Inflammatory macrophage treated with lipopolysaccharide for 4 hours (primary cell): ENCODE measurements at regions not wholly inside any gene's neighbourhood (a gene's known extent, or its start where the extent isn't known, plus 50 kb on each side); places are given as distances from the start of the nearest gene placed in this dataset.
"Not testable (repeated sequence)": the region's sequence is repeated elsewhere in the genome, so short reads cannot be mapped to it uniquely, and the experiment has no call there.

Experiments used
- DNase-seq: peaks from one replicate; pipeline ENCODE4 v3.0.0-alpha.2; 2020

- no peak for DNase-seq
Measured at GRCh38 chrX:106378616-106379015, 210.5 kb downstream of the PWWP3B start.

DNA sequence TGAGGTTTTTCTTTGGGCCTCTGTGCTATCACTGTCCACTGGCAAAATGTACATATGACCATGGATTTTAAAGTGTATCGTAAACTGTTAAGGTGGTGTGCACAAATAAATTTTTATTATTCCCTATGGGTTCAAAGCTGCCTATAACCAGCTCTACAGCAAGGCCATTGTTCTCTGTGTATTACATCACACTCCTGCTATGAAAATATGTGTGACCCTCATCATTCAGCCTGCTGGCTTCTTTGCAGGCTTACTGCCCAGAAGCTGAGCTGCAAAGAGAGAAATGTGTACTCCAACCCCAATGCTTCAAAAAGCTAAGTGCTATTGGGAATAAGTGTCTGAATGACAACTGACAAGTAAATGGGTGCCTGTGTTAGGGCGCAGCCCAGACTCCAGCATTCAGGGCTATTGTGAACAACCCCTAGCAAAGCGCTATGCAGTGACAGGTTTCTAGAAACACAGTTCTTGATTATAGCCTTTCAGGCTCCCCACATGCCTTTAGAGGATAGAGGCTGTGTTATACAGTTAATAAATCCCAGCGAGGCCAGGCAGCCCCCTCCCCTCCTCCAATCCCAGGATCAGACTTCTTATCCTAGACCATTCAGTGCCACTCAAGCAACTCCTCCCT, 220.4 kb upstream of the RADX start:
- no peak for DNase-seq

- no peak for DNase-seq
Measured at GRCh38 chrX:106392346-106392745, 219.4 kb upstream of the RADX start.

- DNase-seq = no peak
Measured at GRCh38 chrX:106397788-106398538, 213.8 kb upstream of the RADX start.

- DNase-seq = no peak
Measured at GRCh38 chrX:106401965-106402559, 209.7 kb upstream of the RADX start.

- no peak for DNase-seq
Measured at GRCh38 chrX:106404512-106404911, 207.3 kb upstream of the RADX start.

DNA sequence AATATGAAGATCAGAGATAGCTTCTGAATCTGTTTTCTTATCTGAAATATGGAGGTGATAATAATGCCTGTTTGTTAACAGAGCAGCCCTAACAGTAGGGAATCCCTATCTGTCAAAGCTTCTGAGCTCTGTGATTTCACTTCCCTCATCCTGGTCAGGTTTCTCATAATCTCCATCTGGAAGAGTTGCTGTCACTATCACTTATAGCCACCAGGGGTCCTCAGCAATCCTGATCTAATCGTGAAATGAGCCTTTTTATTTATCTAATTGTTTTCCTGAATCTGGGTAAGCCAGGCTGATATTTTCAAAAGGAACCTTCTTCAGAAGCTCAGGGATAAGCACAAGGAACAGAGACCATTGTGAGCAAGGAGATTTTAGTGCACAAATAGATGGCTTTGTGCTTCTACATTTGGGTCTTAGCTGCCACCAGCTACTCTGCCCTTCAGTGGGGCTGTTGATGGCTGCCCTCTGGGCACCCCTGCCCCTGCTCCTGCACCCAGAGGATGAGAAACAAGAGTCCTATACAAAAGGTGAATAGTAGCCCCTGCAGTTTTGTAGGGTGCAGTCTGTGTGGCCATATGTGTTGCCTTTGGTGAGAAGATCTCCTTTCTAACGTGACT, 196.4 kb upstream of the RADX start:
- peak; percentile 19 for DNase-seq

- no peak for DNase-seq
Measured at GRCh38 chrX:106436691-106437090, 175.1 kb upstream of the RADX start.

DNA sequence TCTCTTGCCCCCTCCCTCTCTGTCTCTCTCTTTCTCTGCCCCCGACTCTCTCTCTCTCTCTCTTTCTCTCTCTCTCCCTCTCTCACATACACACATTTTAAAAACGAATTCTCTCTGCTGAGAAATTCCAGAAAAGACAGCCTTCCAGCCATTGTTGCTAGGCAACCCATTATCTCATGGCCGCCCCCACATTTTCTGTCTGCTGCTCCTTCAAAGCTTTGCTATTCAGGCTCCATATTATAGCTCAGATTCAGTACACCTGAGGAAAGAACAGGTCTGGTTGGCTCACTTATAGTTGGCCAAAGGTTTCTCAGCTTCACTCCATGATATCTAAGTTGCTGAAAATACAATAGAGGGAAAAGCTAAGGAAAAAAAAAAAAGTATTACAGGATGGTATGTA, 174.4 kb upstream of the RADX start:
- no peak for DNase-seq

DNA sequence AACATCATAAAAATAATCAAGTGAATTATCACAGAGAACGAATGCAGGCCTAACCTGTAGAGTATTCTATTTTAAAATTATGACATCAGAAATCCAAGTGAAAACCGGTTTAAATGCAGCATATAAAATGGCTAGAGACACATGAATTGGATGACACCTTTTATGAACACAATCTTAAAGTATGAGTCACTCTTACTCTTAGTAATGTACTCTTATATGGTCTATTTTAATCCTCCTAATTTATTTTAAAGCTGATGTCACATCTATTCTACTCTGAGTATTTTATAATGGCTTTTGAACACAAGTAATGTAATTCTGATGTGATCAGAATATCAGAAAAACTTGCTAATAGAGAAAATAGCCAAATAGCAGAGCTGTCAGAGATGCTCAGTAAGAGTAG, 161.4 kb upstream of the RADX start:
- no peak for DNase-seq

- no peak for DNase-seq
Measured at GRCh38 chrX:106451933-106452332, 159.8 kb upstream of the RADX start.

- DNase-seq = no peak
Measured at GRCh38 chrX:106454991-106455390, 156.8 kb upstream of the RADX start.

DNA sequence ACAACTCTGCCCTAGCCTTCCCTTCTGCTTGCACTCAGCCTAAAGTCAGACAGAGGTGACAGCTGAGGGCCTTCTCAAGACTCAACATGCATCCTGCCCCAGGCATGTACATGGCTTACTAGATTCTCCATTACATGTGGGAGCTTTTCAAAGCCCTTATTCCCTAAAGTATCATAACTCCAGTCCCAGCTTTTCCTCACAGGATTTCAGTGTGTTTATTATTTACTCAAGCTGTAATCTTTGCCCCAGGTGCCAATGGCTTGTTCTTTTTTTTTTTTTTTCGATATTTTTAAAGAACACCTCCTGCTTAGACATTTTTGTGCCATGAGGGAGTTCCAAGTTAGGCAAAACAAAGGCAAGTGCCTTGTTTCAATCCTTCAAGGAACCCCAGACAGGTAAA, 154.0 kb upstream of the RADX start:
- no peak for DNase-seq

DNA sequence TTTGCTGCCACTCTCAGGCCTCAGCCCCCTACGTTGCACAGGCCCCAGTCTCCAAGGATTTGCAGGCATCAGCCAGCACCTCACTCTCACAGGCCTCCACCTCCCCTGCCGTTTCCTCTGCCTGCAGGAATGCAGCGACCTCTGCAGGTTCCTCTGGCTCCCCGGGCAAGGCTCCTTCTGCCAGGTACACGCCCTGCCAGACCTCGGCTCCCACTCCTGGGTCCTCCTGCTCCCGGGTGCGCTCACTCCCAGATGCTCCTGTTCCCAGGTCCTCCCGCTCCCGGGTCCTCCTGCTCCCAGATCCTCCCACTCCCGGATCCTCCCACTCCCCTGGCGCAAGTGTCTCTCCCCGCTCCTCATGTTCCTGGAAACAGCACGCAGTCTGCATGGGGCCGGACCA, 144.4 kb upstream of the RADX start:
- no peak for DNase-seq

DNA sequence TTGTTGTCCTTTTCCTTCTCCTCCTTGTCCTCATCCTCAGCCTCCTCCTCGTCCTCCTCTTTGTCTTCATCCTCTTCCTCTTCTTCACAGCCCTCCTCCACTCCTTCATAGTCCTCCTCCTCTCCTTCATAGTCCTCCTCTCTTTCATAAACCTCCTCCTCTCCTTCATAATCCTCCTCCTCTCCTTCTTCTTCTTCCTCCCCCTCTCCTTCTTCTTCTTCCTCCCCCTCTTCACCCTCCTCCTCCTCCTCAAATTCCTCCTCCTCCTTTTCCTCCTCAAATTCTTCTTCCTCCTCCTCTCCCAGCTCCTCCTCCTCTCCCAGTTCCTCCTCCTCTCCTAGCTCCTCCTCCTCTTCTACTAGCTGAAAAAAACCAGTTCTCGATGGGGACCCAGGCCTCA, 143.8 kb upstream of the RADX start:
- no peak for DNase-seq

DNA sequence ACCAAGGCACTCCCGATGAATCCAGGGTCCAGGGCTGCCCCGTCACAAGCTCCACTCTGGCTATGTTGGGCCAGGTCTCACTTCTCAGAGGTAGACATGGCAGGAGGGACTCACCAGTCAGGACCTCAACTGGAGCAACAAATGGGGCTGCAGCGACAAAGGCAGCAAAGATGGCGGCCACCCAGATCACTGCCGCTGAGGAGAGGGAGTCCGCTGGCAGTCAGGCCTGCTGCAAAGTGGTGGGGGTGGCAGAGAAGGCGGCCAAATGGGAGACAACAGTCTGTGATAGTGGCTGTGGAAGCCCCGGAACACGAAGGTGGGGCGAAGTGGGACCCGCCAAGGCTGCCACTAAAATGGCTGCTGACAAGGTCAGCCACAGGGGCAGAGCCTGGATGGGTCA, 143.3 kb upstream of the RADX start:
- DNase-seq = no peak

DNA sequence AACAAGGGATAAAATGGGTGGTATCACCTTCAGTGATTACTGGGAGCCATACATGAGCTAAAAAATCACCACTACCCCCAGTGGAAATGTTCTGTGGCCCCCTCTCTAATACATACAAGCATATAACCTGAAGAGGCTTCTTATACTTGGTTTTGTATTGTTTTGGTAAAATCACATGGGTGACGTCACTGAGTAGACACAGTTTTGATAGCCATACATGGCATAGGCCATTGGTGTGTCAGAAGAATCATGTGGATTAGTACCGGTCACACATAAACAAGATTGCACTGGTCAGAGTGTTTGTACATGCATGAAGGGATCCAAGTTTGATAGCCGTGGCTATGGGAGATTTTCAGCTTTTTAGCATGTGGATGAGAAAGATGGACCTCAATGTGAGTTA, 131.9 kb upstream of the RADX start:
- DNase-seq = no peak

GRCh38 chrX:106481341-106481740, 130.4 kb upstream of the RADX start:
- DNase-seq = peak; percentile 43

- peak; percentile 45 for DNase-seq
Measured at GRCh38 chrX:106484233-106484632, 127.5 kb upstream of the RADX start.

DNA sequence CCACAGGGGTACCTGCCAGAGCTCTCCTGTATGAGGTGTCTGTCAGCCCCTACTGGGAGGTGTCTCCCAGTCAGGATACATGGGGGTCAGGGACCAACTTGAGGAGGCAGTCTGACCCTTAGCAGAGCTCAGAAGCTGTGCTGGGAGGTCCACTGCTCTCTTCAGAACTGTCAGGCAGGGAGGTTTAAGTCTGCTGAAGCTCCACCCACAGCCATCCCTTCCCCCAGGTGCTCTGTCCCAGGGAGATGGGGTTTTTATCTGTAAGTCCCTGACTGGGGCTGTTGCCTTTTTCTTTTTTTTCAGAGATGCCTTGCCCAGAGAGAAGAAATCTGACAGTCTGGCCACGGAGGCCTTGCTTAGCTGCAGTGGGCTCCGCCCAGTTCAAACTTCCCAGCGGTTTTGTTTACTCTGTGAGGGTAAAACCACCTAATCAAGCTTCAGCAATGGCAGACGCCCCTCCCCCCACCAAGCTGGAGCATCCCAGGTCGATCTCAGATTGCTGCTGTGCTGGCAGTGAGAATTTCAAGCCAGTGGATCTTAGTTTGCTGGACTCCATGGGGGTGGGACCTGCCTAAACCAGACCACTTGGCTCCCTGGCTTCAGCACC, 118.5 kb upstream of the RADX start:
- not testable (repeated sequence) for DNase-seq

- DNase-seq = no peak
Measured at GRCh38 chrX:106499473-106499872, 112.3 kb upstream of the RADX start.

- peak; percentile 24 for DNase-seq
Measured at GRCh38 chrX:106510713-106511403, 100.9 kb upstream of the RADX start.
